B cell (primary cell): ENCODE measurements at regions not wholly inside any gene's neighbourhood (a gene's known extent, or its start where the extent isn't known, plus 50 kb on each side); places are given as distances from the start of the nearest gene placed in this dataset.

Experiments
- ATAC-seq: fragments of 200-7000 bp; cut with Tn5 transposase; one replicate; pipeline ENCODE4 v1.10.0; 2021; ENCODE audit warnings: low read depth, mild to moderate bottlenecking, moderate number of reproducible peaks, moderate library complexity
- CTCF ChIA-PET: fragments of 350-600 bp; sonication (Branson Sonifier 250); formaldehyde crosslinking; loops from one replicate; lab custom pipeline; 2021; ENCODE audit warnings: antibody characterized with exemption, inconsistent platforms; lab: Charles Lee
- POLR2A ChIA-PET: fragments of 350-600 bp; sonication (Branson Sonifier 250); formaldehyde crosslinking; loops from one replicate; lab custom pipeline; 2021; ENCODE audit warnings: antibody characterized with exemption; lab: Charles Lee
- DNase-seq: peaks from one replicate; pipeline ENCODE4 v3.0.0; 2013
- H2AFZ ChIP-seq: 2 replicates; pipeline ENCODE4 v1.6.1; 2012; ENCODE audit warnings: mild to moderate bottlenecking, low read depth, low read length; ENCODE audit not compliant: insufficient read depth, poor library complexity, severe bottlenecking
- H3K27ac ChIP-seq, 2 donors: 1 replicate in 1 of 2; 2 replicates in 1 of 2; pipeline ENCODE4 v1.5.1; 2012 to 2013; ENCODE audit warnings: low read length in 2 of 2, mild to moderate bottlenecking in 2 of 2, moderate library complexity in 1 of 2
- H3K27me3 ChIP-seq, 4 experiments: fragments of 200-600 bp in 1 of 4; sonication (generic) in 1 of 4; replicated peaks in 1 of 4; 1 replicate in 2 of 4; 2 replicates in 2 of 4; pipeline versions ENCODE4 v1.6.1 to v1.7.0; 2013 to 2016; ENCODE audit warnings: low read length in 3 of 4, mild to moderate bottlenecking in 2 of 4, mixed read lengths in 1 of 4, moderate library complexity in 1 of 4; ENCODE audit not compliant: insufficient read depth in 4 of 4, control insufficient read depth in 3 of 4; ENCODE audit errors: control extremely low read depth in 1 of 4
- H3K36me3 ChIP-seq, 2 experiments: replicated peaks in 1 of 2; 1 replicate in 1 of 2; 2 replicates in 1 of 2; pipeline versions ENCODE4 v1.6.1 to v1.7.1; 2013; ENCODE audit warnings: low read length in 1 of 2; ENCODE audit not compliant: insufficient read depth in 2 of 2, control insufficient read depth in 1 of 2; ENCODE audit errors: control extremely low read depth in 1 of 2, extremely low read depth in 1 of 2
- H3K4me1 ChIP-seq, 2 donors: fragments of 200-600 bp in 1 of 2; sonication (generic) in 1 of 2; 1 replicate in 1 of 2; 2 replicates in 1 of 2; pipeline versions ENCODE4 v1.5.1 to v1.6.1; 2013 to 2017; ENCODE audit warnings: low read length in 2 of 2; ENCODE audit not compliant: control insufficient read depth in 2 of 2, insufficient read depth in 2 of 2
- H3K4me2 ChIP-seq: replicated peaks from 2 replicates; pipeline ENCODE3; 2012; ENCODE audit warnings: mild to moderate bottlenecking, low read depth, low read length; ENCODE audit not compliant: poor library complexity, severe bottlenecking
- H3K4me3 ChIP-seq, 5 experiments: fragments of 200-600 bp in 1 of 5; sonication (generic) in 1 of 5; 1 replicate in 3 of 5; 2 replicates in 2 of 5; pipeline versions ENCODE4 v1.5.1 to v1.7.0; 2011 to 2016; ENCODE audit warnings: low read length in 4 of 5, mild to moderate bottlenecking in 4 of 5, low read depth in 2 of 5, control low read depth in 1 of 5, moderate library complexity in 1 of 5; ENCODE audit not compliant: insufficient read depth in 1 of 5; ENCODE audit errors: control extremely low read depth in 1 of 5, extremely low read depth in 1 of 5
- H3K79me2 ChIP-seq: fragments of 200-600 bp; sonication (generic); one replicate; pipeline ENCODE4 v1.6.0; 2016; ENCODE audit warnings: low read length; ENCODE audit not compliant: control insufficient read depth, insufficient read depth
- H3K9ac ChIP-seq: fragments of 200-600 bp; sonication (generic); 2 replicates; pipeline ENCODE4 v1.6.1; 2017; ENCODE audit warnings: mild to moderate bottlenecking, low read length, moderate library complexity
- H3K9me3 ChIP-seq, 3 donors: one replicate each; pipeline versions ENCODE4 v1.6.1 to v1.7.1; 2013; ENCODE audit warnings: low read length in 2 of 3; ENCODE audit not compliant: control insufficient read depth in 2 of 3, insufficient read depth in 1 of 3; ENCODE audit errors: control extremely low read depth in 1 of 3
- H4K20me1 ChIP-seq: 2 replicates; pipeline ENCODE4 v1.6.0; 2012; ENCODE audit warnings: mild to moderate bottlenecking, low read length; ENCODE audit not compliant: insufficient read depth, control insufficient read depth, poor library complexity, severe bottlenecking
- H3K27ac Mint-ChIP-seq: one replicate; pipeline ENCODE4 v1.8.0; 2021; ENCODE audit warnings: mixed read lengths
- H3K27me3 Mint-ChIP-seq: one replicate; pipeline ENCODE4 v1.8.0; 2021; ENCODE audit warnings: mixed read lengths
- H3K4me1 Mint-ChIP-seq: one replicate; pipeline ENCODE4 v1.8.0; 2021; ENCODE audit warnings: mixed read lengths
- H3K4me3 Mint-ChIP-seq: one replicate; pipeline ENCODE4 v1.8.0; 2021; ENCODE audit warnings: mixed read lengths
- H3K9me3 Mint-ChIP-seq: one replicate; pipeline ENCODE4 v1.8.0; 2022; ENCODE audit warnings: mixed read lengths; ENCODE audit not compliant: insufficient read depth
- EZH2 ChIP-seq: IDR thresholded peaks from 2 replicates; pipeline ENCODE4 v1.6.1; 2012; ENCODE audit warnings: borderline replicate concordance, low read depth, mild to moderate bottlenecking, moderate library complexity, low read length; ENCODE audit not compliant: insufficient read depth, poor library complexity, severe bottlenecking
- WGBS: methylation state at CpG from one replicate; pipeline ENCODE4 v1.1.5; 2013; ENCODE audit warnings: missing lambda C conversion rate; ENCODE audit not compliant: insufficient coverage; 5-methylcytosine and 5-hydroxymethylcytosine counted together
- intact Hi-C: fragments of 100-400 bp; cut with micrococcal nuclease; formaldehyde crosslinking; loops from one replicate; pipeline ENCODE4 v1.10.0; 2022
- TF ChIP-seq, protein P1 (sequence below): fragments of 200-600 bp; IDR thresholded peaks from one replicate; pipeline ENCODE4 v1.8.0; 2022; ENCODE audit warnings: antibody characterized with exemption, mild to moderate bottlenecking

GRCh38 chr11:86885311-86885710 is 69.9 kb downstream of the FZD4 start:
- Histone ChIP-seq H3K36me3 (no peaks in the 10 kb centered on the region), H4K20me1 (no peaks in the 10 kb centered on the region), H3K9me3 (peaks cover 0 to 1% (median 0%) of the 10 kb centered on the region in 3 donors), H3K9ac (no peak overlapping the region), H3K79me2 (no peaks in the 10 kb centered on the region), H2AFZ (no peak overlapping the region), H3K4me1 (no peaks in the 10 kb centered on the region), H3K4me3 (no peak overlapping the region), H3K27ac (no peak overlapping the region), H3K27me3 (no peaks in the 10 kb centered on the region), H3K4me2 (no peak overlapping the region)
- H3K27me3 Mint-ChIP-seq = peaks cover 17% of the 10 kb centered on the region
- POLR2A ChIA-PET = no interaction called here
- H3K4me1 Mint-ChIP-seq = no peaks in the 10 kb centered on the region
- intact Hi-C loops = no loop called here
- TF ChIP-seq EZH2 = no peak
- TF ChIP-seq, protein P1, sequence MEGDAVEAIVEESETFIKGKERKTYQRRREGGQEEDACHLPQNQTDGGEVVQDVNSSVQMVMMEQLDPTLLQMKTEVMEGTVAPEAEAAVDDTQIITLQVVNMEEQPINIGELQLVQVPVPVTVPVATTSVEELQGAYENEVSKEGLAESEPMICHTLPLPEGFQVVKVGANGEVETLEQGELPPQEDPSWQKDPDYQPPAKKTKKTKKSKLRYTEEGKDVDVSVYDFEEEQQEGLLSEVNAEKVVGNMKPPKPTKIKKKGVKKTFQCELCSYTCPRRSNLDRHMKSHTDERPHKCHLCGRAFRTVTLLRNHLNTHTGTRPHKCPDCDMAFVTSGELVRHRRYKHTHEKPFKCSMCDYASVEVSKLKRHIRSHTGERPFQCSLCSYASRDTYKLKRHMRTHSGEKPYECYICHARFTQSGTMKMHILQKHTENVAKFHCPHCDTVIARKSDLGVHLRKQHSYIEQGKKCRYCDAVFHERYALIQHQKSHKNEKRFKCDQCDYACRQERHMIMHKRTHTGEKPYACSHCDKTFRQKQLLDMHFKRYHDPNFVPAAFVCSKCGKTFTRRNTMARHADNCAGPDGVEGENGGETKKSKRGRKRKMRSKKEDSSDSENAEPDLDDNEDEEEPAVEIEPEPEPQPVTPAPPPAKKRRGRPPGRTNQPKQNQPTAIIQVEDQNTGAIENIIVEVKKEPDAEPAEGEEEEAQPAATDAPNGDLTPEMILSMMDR = no peak
- CTCF ChIA-PET = no interaction called here
- WGBS = 97% methylated on average over 2 of the region's 3 CpGs
- H3K9me3 Mint-ChIP-seq = peaks cover 4% of the 10 kb centered on the region
- H3K27ac Mint-ChIP-seq = no peak overlapping the region
- no peak for DNase-seq
- H3K4me3 Mint-ChIP-seq = no peak overlapping the region
- no peak for ATAC-seq

DNA sequence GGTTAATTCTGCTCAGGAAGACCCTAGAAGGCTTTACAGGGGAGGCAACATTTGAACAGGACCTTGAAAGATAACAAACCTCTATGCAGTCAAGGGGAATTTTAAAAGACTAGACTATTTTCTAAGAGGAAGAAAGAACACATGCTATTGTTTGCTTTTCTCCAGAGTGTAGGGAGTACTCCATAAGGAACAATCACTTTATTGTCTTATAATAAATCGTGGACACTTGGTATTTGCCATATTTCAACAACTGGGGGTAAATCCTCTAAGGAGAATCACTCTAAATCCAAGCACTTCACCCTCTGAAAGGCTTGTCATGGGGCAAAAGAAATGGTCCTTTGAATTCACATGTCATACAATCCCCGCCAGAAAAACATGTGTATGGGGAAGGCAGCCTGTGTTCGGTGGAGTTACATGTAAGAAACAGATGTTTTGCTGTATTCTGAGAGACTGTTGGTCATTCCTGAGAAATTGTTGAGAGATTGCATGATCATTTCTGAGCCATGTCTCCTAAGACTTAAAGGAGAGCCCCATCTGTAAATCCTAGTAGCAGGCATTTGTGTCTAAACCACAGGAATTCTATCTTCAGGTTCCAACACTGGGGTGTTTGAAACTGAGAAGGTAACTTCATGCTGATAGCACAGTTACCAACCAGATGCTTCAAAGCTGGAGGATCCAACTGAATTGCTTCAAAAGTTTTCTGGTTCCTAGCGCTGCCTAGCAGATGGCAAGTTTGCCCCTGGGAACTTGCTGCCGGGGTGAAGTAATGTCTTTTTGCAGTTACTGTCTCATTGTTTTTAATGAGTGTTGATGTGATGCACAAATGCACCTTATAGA is 66.8 kb downstream of the FZD4 start:
- Histone ChIP-seq H3K27ac (no peak overlapping the region), H3K4me1 (no peaks in the 10 kb centered on the region), H3K4me3 (no peak overlapping the region), H3K9ac (no peak overlapping the region), H3K36me3 (no peaks in the 10 kb centered on the region), H3K9me3 (peaks cover 0 to 1% (median 0%) of the 10 kb centered on the region in 3 donors), H3K79me2 (no peaks in the 10 kb centered on the region), H4K20me1 (no peaks in the 10 kb centered on the region), H3K27me3 (no peaks in the 10 kb centered on the region), H3K4me2 (no peak overlapping the region), H2AFZ (no peak overlapping the region)
- Mint-ChIP-seq H3K4me1 (no peaks in the 10 kb centered on the region), H3K27ac (no peak overlapping the region), H3K9me3 (no peaks in the 10 kb centered on the region), H3K4me3 (no peak overlapping the region), H3K27me3 (peaks cover 20% of the 10 kb centered on the region)
- ATAC-seq = no peak
- DNase-seq = no peak
- no peak for TF ChIP-seq EZH2
- TF ChIP-seq, protein P1 = no peak
- WGBS = 100% methylated on average over 4 of the region's 5 CpGs
- ChIA-PET CTCF (no interaction called here), POLR2A (no interaction called here)
- intact Hi-C loops = no loop called here
